ENCODE measurements at regions not wholly inside any gene's neighbourhood (a gene's known extent, or its start where the extent isn't known, plus 50 kb on each side); places are given as distances from the start of the nearest gene placed in this dataset.

GRCh38 chr1:194369622-194370021 lies 1183.2 kb upstream of the B3GALT2 start:
- Histone ChIP-seq H3F3A (ENCODE audit: insufficient read depth, low read length) (no peaks in the 10 kb centered on the region), H3K4me3 (ENCODE audit: low read depth, low read length, poor library complexity, severe bottlenecking) (no peak overlapping the region), H3K27me3 (ENCODE audit: insufficient read depth, low read length) (no peaks in the 10 kb centered on the region), H3K9ac (ENCODE audit: low read length) (no peak overlapping the region), H3K4me2 (ENCODE audit: low read length) (no peak overlapping the region), H3K79me2 (ENCODE audit: insufficient read depth, low read length) (no peaks in the 10 kb centered on the region), H3K9me3 (ENCODE audit: low read length) (0 out of 2 replicates have a peak, but pooled peaks cover 4% of the 10 kb centered on the region), H4K20me1 (ENCODE audit: insufficient read depth, low read length) (no peaks in the 10 kb centered on the region), H3K4me1 (ENCODE audit: insufficient read depth, low read length, severe bottlenecking) (no peaks in the 10 kb centered on the region), H2AFZ (ENCODE audit: low read length) (no peak overlapping the region), H3K9me2 (ENCODE audit: low read depth, low read length) (no peaks in the 10 kb centered on the region), H3K36me3 (ENCODE audit: insufficient read depth, low read length) (no peaks in the 10 kb centered on the region), H3K27ac (ENCODE audit: low read depth, low read length, poor library complexity, severe bottlenecking) (no peak overlapping the region)
- TF ChIP-seq EZH2 (IDR thresholded peaks at IDR 0.05; ENCODE audit: borderline replicate concordance, low read length) (no peak), CTCF (IDR thresholded peaks at IDR 0.05; ENCODE audit: low read length) (no peak)

- no peaks in the 10 kb centered on the region for H3K9me2 ChIP-seq (ENCODE audit: low read depth, low read length)
- no peak overlapping the region for H2AFZ ChIP-seq (ENCODE audit: low read length)
- H3F3A ChIP-seq (ENCODE audit: insufficient read depth, low read length) = no peaks in the 10 kb centered on the region
- no peak overlapping the region for H3K9ac ChIP-seq (ENCODE audit: low read length)
- TF ChIP-seq CTCF (IDR thresholded peaks at IDR 0.05; ENCODE audit: low read length) = no peak
- H3K36me3 ChIP-seq (ENCODE audit: insufficient read depth, low read length) = no peaks in the 10 kb centered on the region
- H3K79me2 ChIP-seq (ENCODE audit: insufficient read depth, low read length) = no peaks in the 10 kb centered on the region
- 0 out of 2 replicates have a peak, but pooled peaks cover 4% of the 10 kb centered on the region for H3K9me3 ChIP-seq (ENCODE audit: low read length)
- no peaks in the 10 kb centered on the region for H3K4me1 ChIP-seq (ENCODE audit: insufficient read depth, low read length, severe bottlenecking)
- no peaks in the 10 kb centered on the region for H4K20me1 ChIP-seq (ENCODE audit: insufficient read depth, low read length)
- H3K27ac ChIP-seq (ENCODE audit: low read depth, low read length, poor library complexity, severe bottlenecking) = no peak overlapping the region
- no peak overlapping the region for H3K4me3 ChIP-seq (ENCODE audit: low read depth, low read length, poor library complexity, severe bottlenecking)
- no peaks in the 10 kb centered on the region for H3K27me3 ChIP-seq (ENCODE audit: insufficient read depth, low read length)
- no peak overlapping the region for H3K4me2 ChIP-seq (ENCODE audit: low read length)
Observed at GRCh38 chr1:194369060-194369459, 1182.6 kb upstream of the B3GALT2 start.

- Histone ChIP-seq H3K4me2 (ENCODE audit: low read length) (no peak overlapping the region), H3K27ac (ENCODE audit: low read depth, low read length, poor library complexity, severe bottlenecking) (no peak overlapping the region), H3K9ac (ENCODE audit: low read length) (no peak overlapping the region), H3K4me3 (ENCODE audit: low read depth, low read length, poor library complexity, severe bottlenecking) (no peak overlapping the region), H2AFZ (ENCODE audit: low read length) (no peak overlapping the region), H3K79me2 (ENCODE audit: insufficient read depth, low read length) (no peaks in the 10 kb centered on the region), H3K4me1 (ENCODE audit: insufficient read depth, low read length, severe bottlenecking) (peaks cover 9% of the 10 kb centered on the region), H3F3A (ENCODE audit: insufficient read depth, low read length) (no peaks in the 10 kb centered on the region), H3K27me3 (ENCODE audit: insufficient read depth, low read length) (no peaks in the 10 kb centered on the region), H3K9me2 (ENCODE audit: low read depth, low read length) (no peaks in the 10 kb centered on the region), H3K9me3 (ENCODE audit: low read length) (0 out of 2 replicates have a peak, but pooled peaks cover 4% of the 10 kb centered on the region), H3K36me3 (ENCODE audit: insufficient read depth, low read length) (no peaks in the 10 kb centered on the region), H4K20me1 (ENCODE audit: insufficient read depth, low read length) (no peaks in the 10 kb centered on the region)
- no peak for TF ChIP-seq EZH2 (IDR thresholded peaks at IDR 0.05; ENCODE audit: borderline replicate concordance, low read length)
- no peak for TF ChIP-seq CTCF (IDR thresholded peaks at IDR 0.05; ENCODE audit: low read length)
Observed at GRCh38 chr1:194367121-194367520, 1180.7 kb upstream of the B3GALT2 start.
